ENCODE measurements at regions not wholly inside any gene's neighbourhood (a gene's known extent, or its start where the extent isn't known, plus 50 kb on each side); places are given as distances from the start of the nearest gene placed in this dataset.

DNA sequence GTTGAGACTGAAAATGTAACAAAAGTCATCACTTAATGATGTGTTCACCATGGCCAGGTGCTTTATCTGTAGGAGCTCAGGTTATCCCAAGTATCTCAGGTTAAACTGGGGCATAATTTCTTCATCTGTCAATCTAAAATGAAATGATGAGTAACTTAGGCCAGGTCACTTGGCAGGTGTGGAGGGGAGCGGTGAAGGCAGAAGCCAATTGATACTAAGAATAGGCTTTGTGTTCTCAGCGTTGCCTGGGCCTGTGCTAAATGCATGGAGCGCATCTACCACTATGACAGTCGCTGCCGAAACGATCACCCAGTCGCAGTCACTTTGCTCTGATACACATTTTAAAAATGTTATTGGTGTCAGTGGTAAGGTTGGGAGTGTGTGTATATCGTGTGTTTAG lies 91.6 kb downstream of the FGF9 start:
- no peaks in the 10 kb centered on the region for H3K27me3 ChIP-seq (replicated peaks; ENCODE audit: insufficient read depth)
- H3K4me1 ChIP-seq (ENCODE audit: control insufficient read depth in 1 of 2, low read depth in 2 of 2): no peaks in the 10 kb centered on the region
- ATAC-seq (ENCODE audit: insufficient number of reproducible peaks, low FRiP score, low read depth) (no peak), DNase-seq (ENCODE audit: low spot score) (no peak)
- H3K4me3 ChIP-seq: no peak overlapping the region
- H3K27ac ChIP-seq: no peak overlapping the region
- TF ChIP-seq CTCF (IDR thresholded peaks at IDR 0.05): no peak
- no peaks in the 10 kb centered on the region for H3K9me3 ChIP-seq
- no peaks in the 10 kb centered on the region for H3K36me3 ChIP-seq

GRCh38 chr13:21767032-21767431 lies 96.2 kb downstream of the FGF9 start:
- no peak overlapping the region for H3K27ac ChIP-seq
- no peaks in the 10 kb centered on the region for H3K9me3 ChIP-seq
- H3K36me3 ChIP-seq: no peaks in the 10 kb centered on the region
- no peak for ATAC-seq (ENCODE audit: insufficient number of reproducible peaks, low FRiP score, low read depth)
- H3K4me3 ChIP-seq: no peak overlapping the region
- no peaks in the 10 kb centered on the region for H3K27me3 ChIP-seq (replicated peaks; ENCODE audit: insufficient read depth)
- no peaks in the 10 kb centered on the region for H3K4me1 ChIP-seq (ENCODE audit: control insufficient read depth in 1 of 2, low read depth in 2 of 2)
- TF ChIP-seq CTCF (IDR thresholded peaks at IDR 0.05): no peak
- no peak for DNase-seq (ENCODE audit: low spot score)

DNA sequence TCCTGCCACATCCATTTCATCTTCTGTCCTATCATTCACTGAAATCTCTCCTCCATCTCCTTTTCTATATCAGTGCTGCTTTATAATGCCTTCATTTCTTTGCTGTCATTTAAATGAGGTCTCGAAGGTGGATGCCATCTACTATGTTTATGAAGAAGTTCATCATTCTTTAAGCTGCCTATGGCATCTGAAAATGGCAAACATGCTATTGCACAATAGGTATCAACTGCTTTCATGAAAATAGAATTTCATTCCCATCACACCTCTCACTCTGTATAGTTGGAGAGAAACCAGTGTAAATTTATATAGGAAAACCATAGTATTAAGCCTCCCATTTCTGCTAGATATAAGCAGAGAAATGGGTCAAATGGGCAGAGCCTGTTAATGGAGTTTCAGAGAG lies 100.2 kb downstream of the FGF9 start:
- DNase-seq (ENCODE audit: low spot score): no peak
- Histone ChIP-seq H3K9me3 (no peaks in the 10 kb centered on the region), H3K4me3 (no peak overlapping the region), H3K36me3 (no peaks in the 10 kb centered on the region), H3K4me1 (ENCODE audit: control insufficient read depth in 1 of 2, low read depth in 2 of 2) (no peaks in the 10 kb centered on the region), H3K27ac (no peak overlapping the region), H3K27me3 (replicated peaks; ENCODE audit: insufficient read depth) (no peaks in the 10 kb centered on the region)
- no peak for ATAC-seq (ENCODE audit: insufficient number of reproducible peaks, low FRiP score, low read depth)
- no peak for TF ChIP-seq CTCF (IDR thresholded peaks at IDR 0.05)

DNA sequence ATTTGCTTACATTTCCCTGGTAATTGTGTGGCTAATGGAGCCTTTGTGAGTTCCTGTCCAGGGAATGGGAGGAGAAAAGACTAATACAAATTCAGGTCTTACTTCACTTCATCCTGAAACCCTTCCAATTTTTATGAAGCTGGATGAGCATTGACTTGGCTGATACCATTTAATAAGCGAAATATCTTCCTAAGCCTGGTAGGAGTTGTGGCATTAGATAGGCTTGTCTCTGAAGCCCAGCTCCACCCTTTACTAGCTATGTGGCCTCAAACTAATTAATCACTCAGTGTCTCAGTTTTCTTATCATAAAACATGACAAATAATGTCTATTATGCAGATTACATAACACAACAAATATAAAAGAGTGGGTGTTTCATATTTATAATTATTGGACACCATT lies 106.3 kb downstream of the FGF9 start:
- Histone ChIP-seq H3K4me3 (no peak overlapping the region), H3K9me3 (no peaks in the 10 kb centered on the region), H3K27me3 (replicated peaks; ENCODE audit: insufficient read depth) (no peaks in the 10 kb centered on the region), H3K27ac (no peak overlapping the region), H3K4me1 (ENCODE audit: control insufficient read depth in 1 of 2, low read depth in 2 of 2) (no peaks in the 10 kb centered on the region), H3K36me3 (no peaks in the 10 kb centered on the region)
- ATAC-seq (ENCODE audit: insufficient number of reproducible peaks, low FRiP score, low read depth) (no peak), DNase-seq (ENCODE audit: low spot score) (no peak)
- TF ChIP-seq CTCF (IDR thresholded peaks at IDR 0.05): no peak

DNA sequence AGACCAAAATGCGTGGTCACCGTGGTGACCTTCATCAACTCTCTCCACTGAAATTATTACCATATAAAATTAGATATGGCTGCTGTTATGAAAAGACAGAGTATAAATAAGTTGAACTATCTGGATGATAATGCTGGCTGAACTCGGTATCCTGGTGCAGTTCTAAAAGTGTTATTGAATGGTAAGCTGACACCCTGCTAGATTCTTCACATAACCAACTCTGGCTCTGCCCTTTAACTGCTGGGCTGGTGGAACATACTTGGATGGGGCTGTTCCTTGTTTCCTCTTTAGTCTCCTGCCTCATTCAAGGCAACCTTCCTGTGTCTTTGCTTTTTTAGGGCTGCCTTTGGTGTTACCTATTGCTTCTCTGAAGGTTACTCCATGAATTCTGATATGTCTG lies 106.9 kb downstream of the FGF9 start:
- no peaks in the 10 kb centered on the region for H3K4me1 ChIP-seq (ENCODE audit: control insufficient read depth in 1 of 2, low read depth in 2 of 2)
- H3K27me3 ChIP-seq (replicated peaks; ENCODE audit: insufficient read depth): no peaks in the 10 kb centered on the region
- DNase-seq (ENCODE audit: low spot score) (no peak), ATAC-seq (ENCODE audit: insufficient number of reproducible peaks, low FRiP score, low read depth) (no peak)
- no peak overlapping the region for H3K27ac ChIP-seq
- H3K4me3 ChIP-seq: no peak overlapping the region
- TF ChIP-seq CTCF (IDR thresholded peaks at IDR 0.05): no peak
- H3K36me3 ChIP-seq: no peaks in the 10 kb centered on the region
- no peaks in the 10 kb centered on the region for H3K9me3 ChIP-seq
